Amniotic epithelial cell (primary cell): ENCODE measurements at regions not wholly inside any gene's neighbourhood (a gene's known extent, or its start where the extent isn't known, plus 50 kb on each side); places are given as distances from the start of the nearest gene placed in this dataset.

Source experiments
- DNase-seq: peaks from one replicate; pipeline ENCODE4 v3.0.0-alpha.2; 2010; ENCODE audit warnings: low read depth

DNA sequence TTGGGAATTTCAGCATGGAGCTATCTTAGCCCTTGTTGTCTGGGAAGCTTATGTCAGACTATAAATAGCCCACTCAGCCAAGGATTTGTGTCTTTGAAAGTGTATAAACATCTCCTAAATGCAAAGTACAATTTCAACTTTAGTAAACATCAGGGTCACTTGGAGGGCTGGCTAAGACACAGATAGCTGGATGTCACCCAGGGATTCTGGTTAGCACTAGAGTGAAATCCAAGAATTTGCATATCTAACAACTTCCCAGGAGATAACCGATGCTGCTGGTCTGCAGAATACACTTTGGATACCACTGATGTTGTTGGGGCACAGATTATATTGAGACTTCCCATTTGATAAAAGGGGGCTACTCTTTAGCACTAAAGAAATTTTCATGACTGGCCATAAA is 130.9 kb downstream of the PAX1 start:
- no peak for DNase-seq

DNA sequence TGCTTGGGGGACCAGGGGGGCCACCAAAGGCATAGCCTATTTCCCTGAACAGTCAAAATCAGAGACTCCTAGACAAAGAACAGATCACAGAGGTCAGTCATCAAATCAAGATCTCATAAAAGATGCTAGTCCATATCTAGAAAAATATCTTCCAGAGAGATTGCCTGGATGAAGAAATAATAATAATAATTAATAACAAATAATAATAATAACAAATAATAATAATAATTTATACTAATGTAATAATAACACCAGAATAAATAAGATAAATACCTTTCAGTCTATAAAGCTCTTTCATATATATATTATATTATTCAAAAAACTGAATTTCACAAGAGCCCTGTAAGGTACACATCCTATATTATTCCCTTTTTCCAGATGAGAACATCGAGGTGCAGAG is 129.6 kb downstream of the PAX1 start:
- DNase-seq = no peak

DNA sequence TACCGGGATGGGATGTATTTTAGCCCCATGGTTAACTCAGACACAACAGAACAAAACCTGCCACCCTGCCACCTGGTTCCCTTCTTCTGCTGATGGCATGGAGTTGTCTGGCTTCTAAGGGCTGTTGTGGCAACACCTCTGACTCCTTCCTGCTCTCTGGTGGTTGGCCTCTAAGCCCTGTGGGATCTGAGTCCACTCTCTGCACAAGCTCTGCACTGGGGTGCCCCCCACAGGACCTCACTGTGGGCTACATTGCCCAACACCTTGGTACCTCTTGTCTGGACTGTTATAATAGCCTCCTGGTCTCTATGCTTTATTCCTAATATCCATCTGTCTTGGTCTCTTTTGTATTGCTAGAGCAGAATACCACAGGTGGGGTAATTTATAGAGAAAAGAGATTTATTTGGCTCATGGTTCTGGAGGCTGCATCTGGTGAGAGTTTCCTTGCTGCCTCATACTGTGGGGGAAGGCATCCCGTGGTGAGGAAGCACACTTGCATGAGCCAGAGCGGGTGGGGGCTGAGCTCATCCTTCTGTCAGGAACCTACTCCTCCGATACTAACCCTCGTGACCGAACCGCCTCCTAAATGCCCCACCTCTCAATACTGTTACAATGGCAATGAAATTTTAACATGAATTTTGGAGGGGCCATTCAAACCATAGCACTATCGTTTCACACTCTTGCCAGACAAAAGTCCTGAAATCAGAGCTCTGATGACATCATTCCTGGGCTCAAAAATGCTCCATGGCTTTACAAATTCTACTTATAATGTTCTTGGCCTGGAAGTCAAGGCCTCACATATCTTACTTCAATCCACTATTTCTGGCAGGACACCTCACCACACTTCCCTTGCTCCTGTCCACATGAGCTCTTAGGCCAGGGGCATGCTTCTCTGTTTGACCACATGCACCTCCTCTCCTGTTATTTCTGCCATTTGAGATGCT is 127.2 kb downstream of the PAX1 start:
- no peak for DNase-seq

DNA sequence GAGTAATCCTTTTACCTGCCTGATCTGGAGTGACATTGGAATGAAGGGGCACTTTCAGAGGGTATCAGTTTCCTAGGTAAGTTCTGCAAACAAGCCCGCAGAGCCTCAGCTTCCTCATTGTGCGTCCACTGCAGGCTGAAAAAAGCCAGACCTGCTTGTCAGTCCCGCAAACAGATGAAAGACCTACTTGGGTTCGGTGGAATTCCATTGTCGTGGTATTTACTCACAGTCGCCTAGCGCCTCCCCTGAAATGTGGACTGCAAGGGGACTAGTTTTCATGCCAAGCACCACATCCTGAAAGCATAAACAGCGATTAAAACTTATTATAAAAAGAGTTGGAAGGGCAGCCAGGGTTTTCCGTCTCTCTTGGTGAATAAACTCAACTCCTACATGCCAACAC is 121.5 kb downstream of the PAX1 start:
- DNase-seq = no peak

DNA sequence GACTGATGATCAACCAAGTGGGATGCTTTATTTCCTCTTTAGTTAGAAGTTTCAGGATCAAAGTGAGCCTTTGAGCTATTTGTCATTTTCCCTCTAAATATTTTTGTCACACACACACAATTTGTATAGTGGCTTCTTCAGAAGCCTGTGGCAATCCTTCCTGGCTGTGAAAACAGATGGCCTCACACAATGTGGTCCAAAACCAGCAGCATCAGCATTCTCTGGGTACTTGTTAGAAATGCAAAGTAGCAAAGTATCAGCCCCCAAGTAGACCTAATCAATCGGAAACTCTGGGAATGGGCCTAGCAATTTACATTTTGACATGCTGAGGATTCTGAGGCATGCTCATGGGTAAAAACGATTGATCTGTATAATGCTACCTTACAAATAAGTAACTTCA is 115.9 kb downstream of the PAX1 start:
- DNase-seq = no peak

DNA sequence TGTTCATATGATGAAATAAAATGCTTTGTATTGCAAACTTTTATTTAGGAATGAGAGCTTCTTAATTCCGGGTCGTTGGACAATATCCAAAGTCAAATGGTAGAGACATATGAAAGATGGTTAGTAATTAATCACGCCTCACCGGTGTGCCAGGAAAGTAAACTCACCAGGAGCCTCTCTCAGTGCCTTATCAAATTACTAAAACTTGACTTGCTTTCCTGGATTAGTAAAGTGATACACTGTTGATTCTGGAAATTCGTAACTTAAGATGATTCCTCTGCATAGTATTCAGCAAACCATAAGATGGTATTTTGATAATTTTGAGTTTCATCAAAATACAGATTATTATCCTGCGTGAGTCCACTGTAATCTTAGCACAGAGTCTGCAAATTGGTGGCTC is 115.2 kb downstream of the PAX1 start:
- no peak for DNase-seq

DNA sequence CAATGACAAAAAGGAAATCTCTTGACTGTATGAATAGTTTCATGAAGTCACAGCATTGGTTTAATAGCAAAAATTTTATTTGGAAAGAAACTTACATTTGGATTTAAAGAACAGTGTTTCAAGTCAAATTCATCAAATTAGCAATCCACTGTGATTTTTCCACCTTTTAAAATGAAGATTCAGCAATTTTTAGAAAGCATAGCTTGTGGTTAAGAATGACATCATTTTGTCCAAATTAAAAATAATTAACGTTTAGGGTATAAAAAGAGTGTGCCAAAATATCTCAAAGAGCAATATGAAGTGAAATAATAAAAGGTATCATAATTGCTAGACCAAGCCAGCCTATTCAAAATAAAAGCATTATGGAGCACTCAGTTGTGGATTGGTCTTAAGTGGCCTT is 114.6 kb downstream of the PAX1 start:
- DNase-seq = no peak

DNA sequence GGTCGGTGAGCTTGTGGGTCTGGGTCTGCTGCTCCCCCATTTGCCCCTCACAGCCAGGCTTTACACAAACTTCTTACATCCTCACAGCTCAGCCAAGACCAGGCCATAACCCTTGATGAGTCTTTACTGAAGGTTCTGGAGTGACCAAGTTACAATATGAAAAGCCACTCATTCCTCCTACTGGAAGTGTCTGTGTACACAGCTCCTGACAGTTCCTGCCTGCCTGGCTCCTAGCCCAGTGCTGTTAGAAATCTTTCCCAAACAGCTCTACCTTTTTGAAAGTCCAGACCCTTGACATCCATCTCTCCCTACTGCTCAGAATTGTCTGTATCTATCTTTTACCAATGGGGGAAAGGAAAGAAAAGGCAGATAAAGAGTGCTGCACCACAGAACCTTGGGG is 106.9 kb downstream of the PAX1 start:
- no peak for DNase-seq

DNA sequence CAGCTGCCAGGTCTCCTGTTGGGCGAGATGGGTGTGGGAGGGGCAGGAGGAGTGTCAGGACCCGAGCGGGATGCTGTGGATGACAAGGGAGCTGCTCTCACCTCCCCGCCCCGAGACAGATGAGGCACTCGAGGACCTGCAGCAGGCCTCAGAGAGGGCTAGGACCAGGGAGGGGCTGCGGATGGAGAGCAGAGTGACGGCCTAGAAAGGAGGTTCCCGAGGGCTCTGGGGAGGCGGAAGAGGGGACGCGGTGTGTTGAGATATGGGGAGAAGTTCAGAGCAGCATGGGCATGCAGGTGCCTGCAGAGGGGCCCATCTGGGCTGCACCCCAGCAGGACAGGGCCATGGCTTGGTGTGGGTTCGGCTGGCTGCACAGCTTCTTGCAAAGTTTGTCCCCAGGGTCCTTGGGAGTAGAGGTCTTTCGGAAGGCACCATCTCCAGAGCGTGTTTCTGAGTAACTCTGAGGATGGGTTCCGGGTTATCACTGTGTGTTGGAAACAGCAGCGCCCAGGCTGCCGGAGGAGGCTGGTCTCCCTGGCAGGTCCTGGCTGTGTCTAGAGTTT is 104.6 kb downstream of the PAX1 start:
- DNase-seq = no peak

DNA sequence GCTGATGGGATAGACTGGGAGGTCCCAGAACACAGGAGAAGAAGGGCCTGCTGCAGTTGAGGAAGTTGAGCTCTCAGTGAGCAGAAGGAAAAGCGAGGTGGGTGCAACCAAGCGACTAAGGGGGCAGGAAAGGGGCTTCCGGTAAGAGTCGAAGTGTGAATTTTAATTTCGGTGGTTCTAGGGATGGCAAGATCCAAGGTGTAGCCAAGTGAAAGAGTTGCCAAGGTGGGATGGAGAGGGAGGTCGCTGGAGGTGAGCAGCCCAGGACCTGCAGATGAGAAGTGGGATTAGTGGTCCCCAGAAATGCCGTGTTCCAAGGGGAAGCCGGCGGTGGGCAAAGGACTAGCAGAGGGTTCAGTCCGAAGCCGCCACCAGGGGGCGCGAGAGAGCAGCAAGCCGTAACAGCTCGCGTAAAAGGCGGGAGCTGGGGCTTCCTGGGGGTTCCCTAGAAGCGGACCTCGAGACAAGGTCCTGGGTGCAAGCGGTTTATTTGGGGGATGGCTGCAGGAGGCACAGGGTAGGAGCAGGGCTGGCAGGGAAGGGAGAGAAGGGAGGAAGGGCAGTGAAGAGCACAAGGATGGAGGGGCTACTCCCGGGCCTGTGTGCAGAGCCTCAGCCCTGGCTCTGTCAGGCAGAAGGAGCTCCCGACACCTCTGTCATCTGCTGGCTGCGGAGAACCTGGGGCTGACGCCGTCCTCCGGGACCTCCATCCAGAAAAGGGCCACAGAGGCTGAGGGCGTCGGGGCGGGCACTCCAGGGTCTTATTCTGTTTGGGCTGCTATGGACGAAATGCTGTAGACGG is 103.6 kb downstream of the PAX1 start:
- DNase-seq = no peak

DNA sequence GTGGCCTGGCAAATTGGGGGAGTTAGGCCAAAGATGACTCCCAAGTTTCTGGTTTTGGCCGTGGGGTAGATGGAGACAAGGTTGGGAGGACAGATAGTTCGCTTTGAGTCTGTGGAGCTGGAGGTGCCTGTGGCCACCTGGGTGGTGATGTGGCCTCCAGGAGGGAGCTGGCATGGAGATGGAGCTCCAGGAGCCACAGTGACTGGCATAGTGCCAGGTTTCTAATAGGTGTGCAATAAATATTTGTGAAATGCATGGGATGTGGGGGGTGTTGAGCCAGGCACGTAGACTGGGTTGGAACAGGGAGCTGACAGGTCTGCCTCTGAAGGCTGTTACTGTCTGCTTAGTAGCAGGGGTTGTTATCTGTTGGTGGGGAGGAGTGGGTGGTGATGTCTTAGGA is 102.7 kb downstream of the PAX1 start:
- DNase-seq = no peak

DNA sequence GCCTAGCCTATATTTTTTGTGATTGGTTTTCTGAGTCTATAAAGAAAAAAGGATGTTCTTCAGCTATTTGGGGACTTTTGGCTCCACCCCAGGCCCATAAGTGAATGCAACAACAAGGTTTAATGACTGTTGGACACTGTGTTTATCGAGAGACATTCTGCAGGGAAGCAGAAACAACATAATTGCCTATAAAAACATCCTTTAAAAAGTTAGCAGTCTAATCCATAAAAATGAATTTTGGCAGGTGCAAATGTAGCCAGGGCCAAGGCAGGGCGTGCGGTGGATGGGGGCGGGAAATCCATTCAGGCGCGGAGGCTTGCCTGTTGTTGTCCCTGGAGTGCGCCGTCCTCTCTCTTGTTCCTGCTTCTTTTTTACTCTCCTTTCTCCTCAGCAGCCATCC is 99.3 kb downstream of the PAX1 start:
- no peak for DNase-seq

DNA sequence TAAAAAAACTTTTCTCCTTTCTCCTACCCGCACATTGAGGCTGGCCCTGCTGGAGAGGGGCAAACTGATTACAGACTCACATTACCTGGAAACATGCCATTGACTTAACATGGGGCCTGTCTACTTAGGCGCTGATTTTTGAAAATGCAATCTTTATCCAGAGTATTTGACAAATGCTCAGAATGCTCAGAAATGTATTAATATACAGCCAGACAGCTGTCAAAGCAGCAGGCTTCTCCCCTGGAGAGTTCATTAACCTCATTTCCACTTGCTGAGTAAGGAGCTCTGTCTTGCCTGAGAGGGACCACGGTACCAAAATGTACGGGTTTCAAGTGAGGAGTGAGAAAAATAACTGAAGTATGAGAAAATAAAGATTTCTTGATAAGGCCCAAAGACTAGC is 95.7 kb downstream of the PAX1 start:
- DNase-seq = no peak

DNA sequence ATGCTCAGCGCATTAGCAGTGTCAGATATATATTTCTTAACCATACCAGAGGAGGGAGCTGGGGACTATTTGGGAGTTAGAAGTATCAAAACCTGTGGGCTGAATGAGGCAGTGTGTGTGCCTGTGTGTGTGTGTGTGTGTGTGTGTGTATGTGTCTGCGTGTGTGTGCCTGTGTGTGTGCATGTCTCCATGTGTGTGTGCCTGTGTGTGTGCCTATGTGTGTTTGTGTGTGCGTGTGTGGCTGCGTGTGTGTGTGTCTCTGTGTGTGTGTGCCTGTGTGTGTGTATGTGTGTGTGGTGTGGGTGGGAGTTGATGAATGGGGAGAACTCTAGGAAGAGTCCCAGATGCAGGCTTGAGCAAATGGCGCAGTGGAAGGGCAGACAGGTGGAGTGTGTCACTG is 92.9 kb downstream of the PAX1 start:
- no peak for DNase-seq

DNA sequence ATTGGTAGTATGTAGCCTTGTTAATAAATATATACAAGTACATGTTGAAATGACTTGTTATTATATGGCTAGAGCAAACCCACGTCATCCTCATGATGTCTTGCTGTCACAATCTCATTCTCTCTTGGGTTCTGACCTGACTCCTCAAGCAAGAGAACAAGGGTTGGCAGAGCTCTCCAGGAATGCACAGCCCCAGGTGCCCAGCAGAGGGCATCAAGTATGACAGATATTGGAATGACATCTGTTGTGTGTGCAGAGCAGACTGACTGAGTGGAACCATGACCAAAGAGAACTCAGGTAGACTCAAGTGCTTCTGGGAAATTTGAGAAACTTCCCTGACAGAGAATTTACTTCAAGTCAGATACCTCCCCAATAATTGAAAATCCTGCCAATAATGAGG is 90.6 kb downstream of the PAX1 start:
- no peak for DNase-seq

DNA sequence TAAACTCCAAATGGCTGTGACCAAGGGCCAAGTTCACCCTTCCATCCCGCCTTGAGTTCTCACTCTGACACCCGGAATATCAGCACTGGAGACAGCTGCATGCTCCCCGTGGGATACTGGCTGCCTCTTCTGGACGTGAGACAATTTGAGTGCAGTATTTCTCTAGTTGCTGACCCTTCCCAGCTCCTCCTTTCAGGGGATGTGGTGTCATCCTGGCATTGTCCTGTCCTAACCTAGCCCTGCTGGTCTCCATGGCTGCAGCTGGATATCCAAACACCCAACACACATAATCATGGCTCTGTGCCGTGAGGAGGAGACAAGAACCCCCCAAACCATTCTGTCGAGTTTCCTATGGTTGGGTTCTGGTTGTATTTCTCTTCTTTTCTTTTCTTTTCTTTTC is 82.6 kb downstream of the PAX1 start:
- DNase-seq = no peak

DNA sequence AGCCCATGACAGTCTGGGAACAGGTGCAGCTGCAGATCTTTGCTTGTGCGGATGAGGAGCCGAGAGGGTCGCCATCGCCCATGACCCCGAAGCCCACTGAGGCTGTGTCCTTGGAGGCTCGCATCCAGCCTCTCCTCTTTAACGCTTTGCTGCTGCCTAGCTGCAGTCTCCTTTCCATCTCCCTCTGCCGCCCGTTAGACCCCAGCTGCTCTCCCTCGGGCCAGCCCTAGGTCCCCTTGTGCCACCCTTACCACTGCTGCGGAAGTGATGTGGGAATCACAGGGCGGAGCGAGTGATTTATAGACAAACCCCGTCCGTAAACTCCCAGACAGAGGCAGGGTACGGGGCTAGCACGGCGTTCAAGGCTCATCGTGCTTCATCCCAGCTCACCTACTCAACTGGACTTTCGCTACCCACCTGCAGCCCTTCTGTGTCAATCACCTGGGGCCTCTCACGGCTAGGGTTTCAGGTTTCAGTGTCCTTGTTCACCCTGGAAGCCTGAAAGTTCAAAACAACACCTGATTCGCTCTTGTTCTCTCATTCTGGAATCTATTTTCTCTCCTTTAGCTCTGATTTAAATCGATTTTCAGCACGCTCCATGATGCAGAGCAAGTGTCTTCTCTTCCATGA is 76.1 kb downstream of the PAX1 start:
- DNase-seq = no peak

DNA sequence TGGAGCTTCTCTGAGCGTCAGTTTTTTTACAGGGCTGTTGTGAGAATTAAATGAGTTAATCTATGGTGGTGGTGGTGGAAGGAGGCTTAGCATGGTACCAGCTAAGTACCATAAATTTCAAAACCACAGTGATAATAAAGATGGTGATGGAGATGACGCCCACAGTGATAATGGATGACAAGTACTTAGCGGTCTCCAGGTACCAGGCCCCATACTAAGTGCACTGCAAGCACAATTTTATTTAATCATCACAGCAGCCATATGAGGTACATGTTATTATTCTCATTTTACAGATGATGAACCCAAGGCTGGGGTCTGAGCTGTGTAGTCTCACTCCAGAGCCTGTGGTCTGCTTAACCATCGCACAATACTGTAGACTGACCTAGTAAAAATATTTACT is 75.1 kb downstream of the PAX1 start:
- no peak for DNase-seq
